AG09309 (cell line): ENCODE measurements at regions not wholly inside any gene's neighbourhood (a gene's known extent, or its start where the extent isn't known, plus 50 kb on each side); places are given as distances from the start of the nearest gene placed in this dataset.

Source experiments
- DNase-seq: peaks from one replicate; pipeline ENCODE4 v3.0.0-alpha.2; 2010; ENCODE audit warnings: low read depth
- H3K4me3 ChIP-seq: 2 replicates; pipeline ENCODE4 v1.5.1; 2011; ENCODE audit warnings: mild to moderate bottlenecking, low read depth, low read length, moderate library complexity; ENCODE audit not compliant: control insufficient read depth
- TF ChIP-seq, protein P1 (sequence below): IDR thresholded peaks from 2 replicates; pipeline ENCODE4 v1.5.1; 2011; ENCODE audit warnings: mild to moderate bottlenecking, low read depth, low read length, inconsistent platforms; ENCODE audit not compliant: insufficient read depth, control insufficient read depth; ENCODE audit errors: missing control alignments

- no peak for DNase-seq
Observed at GRCh38 chr14:42028607-42029006, 421.9 kb downstream of the LRFN5 start.

GRCh38 chr14:42027271-42027670, 420.6 kb downstream of the LRFN5 start:
- no peak overlapping the region for H3K4me3 ChIP-seq
- TF ChIP-seq, protein P1, sequence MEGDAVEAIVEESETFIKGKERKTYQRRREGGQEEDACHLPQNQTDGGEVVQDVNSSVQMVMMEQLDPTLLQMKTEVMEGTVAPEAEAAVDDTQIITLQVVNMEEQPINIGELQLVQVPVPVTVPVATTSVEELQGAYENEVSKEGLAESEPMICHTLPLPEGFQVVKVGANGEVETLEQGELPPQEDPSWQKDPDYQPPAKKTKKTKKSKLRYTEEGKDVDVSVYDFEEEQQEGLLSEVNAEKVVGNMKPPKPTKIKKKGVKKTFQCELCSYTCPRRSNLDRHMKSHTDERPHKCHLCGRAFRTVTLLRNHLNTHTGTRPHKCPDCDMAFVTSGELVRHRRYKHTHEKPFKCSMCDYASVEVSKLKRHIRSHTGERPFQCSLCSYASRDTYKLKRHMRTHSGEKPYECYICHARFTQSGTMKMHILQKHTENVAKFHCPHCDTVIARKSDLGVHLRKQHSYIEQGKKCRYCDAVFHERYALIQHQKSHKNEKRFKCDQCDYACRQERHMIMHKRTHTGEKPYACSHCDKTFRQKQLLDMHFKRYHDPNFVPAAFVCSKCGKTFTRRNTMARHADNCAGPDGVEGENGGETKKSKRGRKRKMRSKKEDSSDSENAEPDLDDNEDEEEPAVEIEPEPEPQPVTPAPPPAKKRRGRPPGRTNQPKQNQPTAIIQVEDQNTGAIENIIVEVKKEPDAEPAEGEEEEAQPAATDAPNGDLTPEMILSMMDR: no peak
- DNase-seq: no peak

More at GRCh38 chr14:42028607-42029006, 421.9 kb downstream of the LRFN5 start:
- TF ChIP-seq, protein P1: no peak
- no peak overlapping the region for H3K4me3 ChIP-seq

GRCh38 chr14:42023452-42023851, 416.8 kb downstream of the LRFN5 start:
- TF ChIP-seq, protein P1: no peak
- no peak for DNase-seq
- no peak overlapping the region for H3K4me3 ChIP-seq

GRCh38 chr14:42014301-42014700, 407.6 kb downstream of the LRFN5 start:
- no peak for DNase-seq
- H3K4me3 ChIP-seq: no peak overlapping the region
- TF ChIP-seq, protein P1: no peak

- DNase-seq: no peak
- TF ChIP-seq, protein P1: no peak
Observed at GRCh38 chr14:42013559-42013958, 406.9 kb downstream of the LRFN5 start.

GRCh38 chr14:42013153-42013552, 406.5 kb downstream of the LRFN5 start:
- TF ChIP-seq, protein P1: no peak

More at GRCh38 chr14:42013559-42013958, 406.9 kb downstream of the LRFN5 start:
- H3K4me3 ChIP-seq: no peak overlapping the region

GRCh38 chr14:42011221-42011620, 404.5 kb downstream of the LRFN5 start:
- TF ChIP-seq, protein P1: no peak
- DNase-seq: no peak

More at GRCh38 chr14:42013153-42013552, 406.5 kb downstream of the LRFN5 start:
- H3K4me3 ChIP-seq: no peak overlapping the region
- DNase-seq: no peak

More at GRCh38 chr14:42011221-42011620, 404.5 kb downstream of the LRFN5 start:
- no peak overlapping the region for H3K4me3 ChIP-seq
